ENCODE measurements at regions not wholly inside any gene's neighbourhood (a gene's known extent, or its start where the extent isn't known, plus 50 kb on each side); places are given as distances from the start of the nearest gene placed in this dataset.

DNA sequence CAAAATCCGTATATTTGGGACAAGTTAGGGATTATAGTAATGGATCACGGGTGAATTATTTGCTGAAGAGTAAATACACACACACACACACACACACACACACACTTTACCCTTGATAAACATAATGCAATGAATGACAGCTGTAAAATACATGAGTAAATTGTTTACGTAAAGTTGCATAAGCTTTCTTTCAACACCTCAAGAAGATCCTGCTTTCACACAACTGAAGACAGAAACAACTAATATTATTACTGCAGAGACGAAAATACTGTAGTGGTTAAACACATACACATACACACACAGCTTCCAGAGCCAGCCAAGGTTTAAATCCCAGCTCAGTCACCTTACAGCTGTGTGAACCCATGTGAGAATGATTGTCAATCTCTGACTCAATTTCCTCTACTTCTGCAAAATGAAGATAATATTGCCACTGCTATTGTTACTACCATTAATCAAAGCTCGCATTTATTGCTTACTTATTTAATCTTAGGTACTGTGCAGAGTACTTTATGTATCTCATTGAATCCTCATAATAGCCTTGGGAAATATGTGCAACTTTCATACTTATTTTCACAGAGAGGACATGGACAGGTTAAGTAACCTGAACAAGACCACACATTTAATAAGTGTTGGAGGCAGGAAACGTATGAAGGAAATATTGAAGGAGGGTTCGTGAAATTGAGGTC is 50.6 kb upstream of the DOK6 start:
- no CpG with 5 or more reads among the region's 7 CpGs for WGBS, 2 experiments (ENCODE audit: extremely low coverage in 2 of 2, insufficient read length in 1 of 2)
- no peak overlapping the region for H2BK120ac ChIP-seq (ENCODE audit: low read depth, low read length)
- DNase-seq: no peak
- H3K27ac ChIP-seq (ENCODE audit: insufficient read depth, low read length): no peak overlapping the region
- no peak overlapping the region for H4K8ac ChIP-seq (ENCODE audit: low read depth in 2 of 2, low read length in 2 of 2)
- no peak overlapping the region for H2AK9ac ChIP-seq (replicated peaks; ENCODE audit: low read depth, low read length, poor library complexity)
- H3K14ac ChIP-seq (replicated peaks; ENCODE audit: low read depth, low read length): no peak overlapping the region
- H3K4me2 ChIP-seq (ENCODE audit: low read depth, low read length): no peak overlapping the region
- no peak overlapping the region for H2AK5ac ChIP-seq (ENCODE audit: low read depth, low read length)
- H3K79me1 ChIP-seq (ENCODE audit: low read depth in 1 of 2, low read length in 2 of 2): no peaks in the 10 kb centered on the region
- no TSS peak for BruUV-seq (replicated peaks)
- TF ChIP-seq, protein P1, sequence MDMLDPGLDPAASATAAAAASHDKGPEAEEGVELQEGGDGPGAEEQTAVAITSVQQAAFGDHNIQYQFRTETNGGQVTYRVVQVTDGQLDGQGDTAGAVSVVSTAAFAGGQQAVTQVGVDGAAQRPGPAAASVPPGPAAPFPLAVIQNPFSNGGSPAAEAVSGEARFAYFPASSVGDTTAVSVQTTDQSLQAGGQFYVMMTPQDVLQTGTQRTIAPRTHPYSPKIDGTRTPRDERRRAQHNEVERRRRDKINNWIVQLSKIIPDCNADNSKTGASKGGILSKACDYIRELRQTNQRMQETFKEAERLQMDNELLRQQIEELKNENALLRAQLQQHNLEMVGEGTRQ (IDR thresholded peaks at IDR 0.05; ENCODE audit: low read depth, low read length): no peak
- TF ChIP-seq MAFK (IDR thresholded peaks at IDR 0.05; ENCODE audit: low read depth, low read length) (no peak), MXI1 (IDR thresholded peaks at IDR 0.05; ENCODE audit: borderline replicate concordance, low read depth, low read length) (no peak), POLR2A (IDR thresholded peaks at IDR 0.05; ENCODE audit: low read depth, low read length) (no peak), NFE2L2 (IDR thresholded peaks at IDR 0.05; ENCODE audit: low read depth, low read length) (no peak), CHD1 (IDR thresholded peaks at IDR 0.05; ENCODE audit: low read depth, low read length) (no peak), RFX5 (IDR thresholded peaks at IDR 0.05; ENCODE audit: low read depth, low read length) (no peak), FOS (IDR thresholded peaks at IDR 0.05; ENCODE audit: low read depth, low read length) (no peak), RAD21 (IDR thresholded peaks at IDR 0.05; ENCODE audit: low read length) (no peak), MAZ (IDR thresholded peaks at IDR 0.05; ENCODE audit: borderline replicate concordance, low read depth, low read length) (no peak), CEBPB (IDR thresholded peaks at IDR 0.05; ENCODE audit: low read depth, low read length) (no peak), RCOR1 (IDR thresholded peaks at IDR 0.05; ENCODE audit: insufficient replicate concordance, low read length) (no peak), BHLHE40 (IDR thresholded peaks at IDR 0.05; ENCODE audit: low read depth, low read length) (no peak)
- TF ChIP-seq, protein P2, sequence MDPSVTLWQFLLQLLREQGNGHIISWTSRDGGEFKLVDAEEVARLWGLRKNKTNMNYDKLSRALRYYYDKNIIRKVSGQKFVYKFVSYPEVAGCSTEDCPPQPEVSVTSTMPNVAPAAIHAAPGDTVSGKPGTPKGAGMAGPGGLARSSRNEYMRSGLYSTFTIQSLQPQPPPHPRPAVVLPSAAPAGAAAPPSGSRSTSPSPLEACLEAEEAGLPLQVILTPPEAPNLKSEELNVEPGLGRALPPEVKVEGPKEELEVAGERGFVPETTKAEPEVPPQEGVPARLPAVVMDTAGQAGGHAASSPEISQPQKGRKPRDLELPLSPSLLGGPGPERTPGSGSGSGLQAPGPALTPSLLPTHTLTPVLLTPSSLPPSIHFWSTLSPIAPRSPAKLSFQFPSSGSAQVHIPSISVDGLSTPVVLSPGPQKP (IDR thresholded peaks at IDR 0.05; ENCODE audit: borderline replicate concordance, low read depth, low read length): no peak
- TF ChIP-seq, protein P3, sequence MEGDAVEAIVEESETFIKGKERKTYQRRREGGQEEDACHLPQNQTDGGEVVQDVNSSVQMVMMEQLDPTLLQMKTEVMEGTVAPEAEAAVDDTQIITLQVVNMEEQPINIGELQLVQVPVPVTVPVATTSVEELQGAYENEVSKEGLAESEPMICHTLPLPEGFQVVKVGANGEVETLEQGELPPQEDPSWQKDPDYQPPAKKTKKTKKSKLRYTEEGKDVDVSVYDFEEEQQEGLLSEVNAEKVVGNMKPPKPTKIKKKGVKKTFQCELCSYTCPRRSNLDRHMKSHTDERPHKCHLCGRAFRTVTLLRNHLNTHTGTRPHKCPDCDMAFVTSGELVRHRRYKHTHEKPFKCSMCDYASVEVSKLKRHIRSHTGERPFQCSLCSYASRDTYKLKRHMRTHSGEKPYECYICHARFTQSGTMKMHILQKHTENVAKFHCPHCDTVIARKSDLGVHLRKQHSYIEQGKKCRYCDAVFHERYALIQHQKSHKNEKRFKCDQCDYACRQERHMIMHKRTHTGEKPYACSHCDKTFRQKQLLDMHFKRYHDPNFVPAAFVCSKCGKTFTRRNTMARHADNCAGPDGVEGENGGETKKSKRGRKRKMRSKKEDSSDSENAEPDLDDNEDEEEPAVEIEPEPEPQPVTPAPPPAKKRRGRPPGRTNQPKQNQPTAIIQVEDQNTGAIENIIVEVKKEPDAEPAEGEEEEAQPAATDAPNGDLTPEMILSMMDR (conservative IDR thresholded peaks at IDR 0.05; ENCODE audit: low read depth, low read length): no peak
- intact Hi-C loops (cut with micrococcal nuclease) (no loop called here), in situ Hi-C loops (cut with MboI; ENCODE audit: low sequenced_read_pairs) (no loop called here), dilution Hi-C loops (cut with HindIII; ENCODE audit: low sequenced_read_pairs, unreplicated experiment) (no loop called here)
- POLR2A ChIA-PET (ENCODE audit: unreplicated experiment): no interaction called here
- H2BK20ac ChIP-seq (ENCODE audit: low read depth, low read length): no peak overlapping the region
- no peak overlapping the region for H3K4ac ChIP-seq (ENCODE audit: low read depth, low read length)
- no peaks in the 10 kb centered on the region for H3K36me3 ChIP-seq (ENCODE audit: control insufficient read depth, insufficient read depth, low read length)
- H3K9me1 ChIP-seq (ENCODE audit: insufficient read depth, low read length): no peaks in the 10 kb centered on the region
- no peak overlapping the region for H3K4me3 ChIP-seq (ENCODE audit: insufficient read depth, low read depth, low read length)
- H4K20me1 ChIP-seq (ENCODE audit: insufficient read depth, low read length): no peaks in the 10 kb centered on the region
- no peak for ATAC-seq (ENCODE audit: low read depth)
- no peak overlapping the region for H2BK5ac ChIP-seq (ENCODE audit: low read depth, low read length, poor library complexity, severe bottlenecking)
- no peak overlapping the region for H2BK15ac ChIP-seq (ENCODE audit: low read depth, low read length)
- H3K9ac ChIP-seq (ENCODE audit: low read depth, low read length): no peak overlapping the region
- no peak overlapping the region for H3K18ac ChIP-seq (ENCODE audit: low read depth, low read length)
- no peak overlapping the region for H4K91ac ChIP-seq (ENCODE audit: insufficient read depth, low read depth, low read length)
- CTCF ChIA-PET: interaction anchor here (1.4 kb wide), 1 partner anchor 20 kb away, joined by 3 read pairs; no protein-coding TSS in a partner anchor
- H4K5ac ChIP-seq (ENCODE audit: low read depth, low read length): no peak overlapping the region
- no peaks in the 10 kb centered on the region for H3K27me3 ChIP-seq (ENCODE audit: control insufficient read depth, insufficient read depth, low read length)
- no peak overlapping the region for H2AFZ ChIP-seq (replicated peaks; ENCODE audit: low read length, poor library complexity)
- no peak overlapping the region for H3K23ac ChIP-seq (ENCODE audit: low read depth, low read length)
- H3K56ac ChIP-seq (ENCODE audit: extremely low read depth, insufficient read depth, low read length): no peak overlapping the region
- H3K9me3 ChIP-seq (ENCODE audit: control insufficient read depth, insufficient read depth, low read length): no peaks in the 10 kb centered on the region
- no peaks in the 10 kb centered on the region for H3K4me1 ChIP-seq (ENCODE audit: control insufficient read depth, insufficient read depth, low read length)
